HG03520 (cell line): ENCODE measurements at regions not wholly inside any gene's neighbourhood (a gene's known extent, or its start where the extent isn't known, plus 50 kb on each side); places are given as distances from the start of the nearest gene placed in this dataset.
"Not testable (repeated sequence)": the region's sequence is repeated elsewhere in the genome, so short reads cannot be mapped to it uniquely, and the experiment has no call there.

ENCODE experiments used
- ATAC-seq: cut with Tn5 transposase; IDR thresholded peaks from one replicate; pipeline ENCODE4 v1.9.1; 2021; ENCODE audit warnings: mild to moderate bottlenecking, moderate library complexity; ENCODE audit not compliant: unreplicated experiment

DNA sequence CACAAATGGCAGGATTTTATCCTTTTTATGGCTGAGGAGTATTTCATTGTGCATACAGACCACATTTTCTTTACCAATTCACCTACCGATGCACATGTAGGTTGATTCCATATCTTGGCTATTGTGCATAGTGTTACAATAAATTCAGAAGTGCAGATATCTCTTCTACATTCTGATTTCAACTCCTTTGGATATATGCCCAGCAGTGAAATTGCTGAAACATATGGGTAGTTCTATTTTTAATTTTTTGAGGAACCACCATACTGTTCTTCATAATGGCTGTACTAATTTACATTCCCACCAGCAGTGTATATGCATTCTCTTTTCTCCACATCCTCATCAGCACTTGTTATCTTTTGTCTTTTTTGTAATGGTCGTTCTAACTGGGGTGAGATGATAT, 1290.3 kb downstream of the XPNPEP1 start:
- no peak for ATAC-seq

GRCh38 chr10:108632144-108632543, 1291.2 kb downstream of the XPNPEP1 start:
- ATAC-seq = no peak

DNA sequence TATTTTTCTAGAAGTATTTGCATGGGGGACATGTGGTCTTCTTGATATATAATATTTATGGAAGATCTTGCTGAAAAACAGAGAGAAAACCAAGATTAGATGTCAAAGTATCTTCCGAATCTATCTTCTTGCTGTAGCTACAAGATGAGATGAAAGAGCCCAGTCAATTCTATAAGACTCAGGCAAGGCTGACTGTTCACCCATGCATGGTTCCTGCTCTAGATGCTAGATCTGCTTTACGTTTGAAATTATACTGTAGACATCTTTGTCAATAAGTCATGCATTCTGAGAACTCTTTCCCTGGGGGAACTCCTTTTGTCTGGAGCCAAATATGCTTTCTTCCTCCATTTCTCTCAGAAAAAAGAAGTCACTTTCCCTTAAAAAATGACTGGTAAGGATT, 1292.0 kb downstream of the XPNPEP1 start:
- ATAC-seq = peak; percentile 82

DNA sequence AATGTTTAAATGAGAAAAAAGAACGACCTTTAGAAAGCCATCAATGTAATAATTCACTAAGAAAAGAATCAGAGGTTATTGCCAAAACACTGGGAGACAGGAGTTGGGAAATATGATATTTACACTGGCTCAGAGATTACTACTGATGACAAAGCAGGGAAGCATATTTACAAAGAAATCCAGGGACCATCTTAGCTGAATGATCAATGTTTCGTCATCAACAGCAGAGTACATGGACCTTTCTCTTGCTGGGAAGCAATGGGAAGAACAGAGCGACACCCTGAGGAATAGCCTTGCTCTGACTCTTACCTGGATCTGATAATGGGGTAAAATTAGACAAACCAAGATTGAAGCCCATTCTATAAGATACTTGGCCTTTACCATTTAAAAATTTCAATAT, 1293.5 kb downstream of the XPNPEP1 start:
- no peak for ATAC-seq

- no peak for ATAC-seq
These were observed 1299.3 kb downstream of the XPNPEP1 start for GRCh38 chr10:108624052-108624451.

DNA sequence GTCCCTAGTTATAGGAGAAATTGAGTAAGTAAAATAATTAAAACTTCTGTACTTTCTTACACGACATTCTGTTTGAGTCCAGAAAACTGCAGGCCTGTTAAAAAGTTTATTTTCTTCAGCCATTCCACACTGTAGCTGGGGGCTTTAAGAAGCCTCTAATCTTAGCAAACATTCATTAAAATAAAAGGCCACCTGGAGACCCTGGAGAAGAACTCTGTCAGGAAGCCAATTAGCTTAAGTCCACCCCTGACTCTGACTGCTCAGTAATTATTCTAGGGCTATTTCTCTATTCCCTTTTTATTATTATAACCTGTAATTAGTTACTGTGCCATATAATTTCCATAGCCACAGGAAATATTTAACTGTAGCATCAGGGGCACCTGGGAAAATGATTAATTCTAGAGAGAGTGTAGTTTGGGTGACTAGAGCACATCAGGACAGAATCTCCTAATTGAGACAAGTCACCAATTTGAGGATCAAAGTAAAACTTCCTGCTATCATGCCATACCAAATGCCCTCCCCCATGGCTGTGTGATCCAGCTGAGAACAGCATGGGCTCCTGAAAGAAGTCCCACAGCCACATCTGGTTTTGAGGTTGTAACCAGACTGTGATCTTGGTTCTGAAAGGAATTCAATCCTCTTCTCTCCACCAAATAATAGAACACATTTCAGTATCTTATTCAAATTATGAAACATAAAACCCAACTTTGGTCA, 1302.3 kb downstream of the XPNPEP1 start:
- ATAC-seq = no peak

GRCh38 chr10:108616559-108617285, 1306.6 kb downstream of the XPNPEP1 start:
- ATAC-seq = no peak

DNA sequence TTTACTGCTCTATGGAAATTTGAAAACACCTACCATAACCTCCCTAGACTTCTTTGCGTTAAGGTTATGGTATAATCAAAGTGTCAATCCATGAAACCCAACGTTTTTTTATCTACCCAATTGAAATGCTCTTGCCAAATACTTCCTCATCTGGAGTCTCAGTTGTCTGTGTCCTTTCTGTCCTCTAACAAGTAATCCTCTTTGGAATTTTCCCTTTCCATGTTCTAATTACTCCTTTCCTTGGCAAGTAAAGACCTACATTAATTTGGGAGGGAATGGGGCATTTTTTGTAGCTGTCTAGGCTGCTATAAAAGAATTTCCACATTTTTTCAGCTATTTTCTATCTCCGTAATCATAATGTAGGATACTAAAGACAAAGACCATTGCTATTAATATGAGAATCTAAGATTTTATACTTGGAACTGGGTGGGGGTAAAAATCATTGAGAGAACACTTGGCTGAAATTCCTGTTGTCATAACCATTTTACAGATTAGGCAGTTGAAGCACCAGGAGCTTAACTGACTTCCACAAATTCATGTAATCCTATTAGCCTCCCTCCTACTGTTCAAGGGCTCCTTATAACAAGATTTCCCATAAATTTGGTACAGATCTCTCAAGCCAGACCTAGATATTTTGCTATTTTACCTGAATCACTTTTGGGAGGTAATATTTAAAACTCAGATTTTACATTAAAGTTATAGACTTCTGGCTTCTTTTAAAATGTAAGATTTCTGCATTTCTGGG, 1307.6 kb downstream of the XPNPEP1 start:
- no peak for ATAC-seq

DNA sequence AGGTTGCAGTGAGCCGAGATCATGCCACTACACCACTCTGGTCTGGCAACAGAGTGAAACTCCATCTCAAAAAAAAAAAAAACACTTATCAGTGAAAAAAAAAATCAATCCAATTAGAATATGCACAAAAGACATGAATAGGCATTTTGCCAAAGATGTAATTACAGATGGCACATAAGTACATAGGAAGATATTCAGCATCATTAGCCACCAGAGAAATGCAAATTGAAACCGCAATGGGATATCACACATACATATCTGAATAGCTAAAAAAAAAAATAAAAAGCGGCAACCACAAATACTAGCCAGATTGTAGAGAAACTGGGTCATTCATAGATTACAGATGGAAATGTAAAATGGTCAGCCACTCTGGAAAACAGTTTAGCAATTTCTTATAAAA, 1310.8 kb downstream of the XPNPEP1 start:
- ATAC-seq = no peak

DNA sequence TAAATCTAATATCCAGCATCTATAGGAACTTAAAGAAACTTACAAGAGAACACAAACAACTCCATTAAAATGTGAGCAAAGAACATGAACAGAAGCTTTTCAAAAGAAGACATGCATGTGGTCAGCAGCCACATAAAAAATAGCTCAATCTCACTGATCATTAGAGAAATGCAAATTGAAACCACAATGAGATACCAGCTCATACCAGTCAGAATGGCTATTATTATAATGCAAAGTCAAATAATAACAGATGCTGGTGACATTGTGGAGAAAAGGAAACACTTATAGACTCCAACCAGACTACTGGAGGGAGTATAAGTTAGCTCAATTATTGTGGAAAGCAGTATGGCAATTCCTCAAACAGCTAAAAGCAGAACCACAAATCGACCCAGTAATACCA, 1314.5 kb downstream of the XPNPEP1 start:
- ATAC-seq = no peak

DNA sequence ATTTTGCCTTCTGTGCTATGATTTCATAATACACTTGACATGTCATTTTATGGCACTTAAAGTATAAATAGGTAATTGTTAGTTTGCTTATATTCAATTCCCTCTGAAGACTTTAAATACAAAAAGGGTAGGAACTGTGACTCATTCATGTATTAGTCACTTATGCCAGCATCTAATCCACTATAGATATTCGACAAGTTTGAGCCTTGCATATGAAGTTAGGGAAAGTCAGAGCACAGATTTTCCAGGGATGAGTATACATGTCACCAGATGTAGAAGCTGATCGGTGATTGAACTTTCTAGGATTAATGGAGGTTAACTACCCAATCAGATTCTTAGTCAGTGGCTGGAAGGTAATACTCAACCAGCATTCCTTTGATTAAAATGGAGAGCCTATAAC, 1321.5 kb downstream of the XPNPEP1 start:
- no peak for ATAC-seq

GRCh38 chr10:108600511-108600910, 1322.8 kb downstream of the XPNPEP1 start:
- ATAC-seq = not testable (repeated sequence)

- not testable (repeated sequence) for ATAC-seq
These were observed 1324.0 kb downstream of the XPNPEP1 start for GRCh38 chr10:108599317-108599716.

DNA sequence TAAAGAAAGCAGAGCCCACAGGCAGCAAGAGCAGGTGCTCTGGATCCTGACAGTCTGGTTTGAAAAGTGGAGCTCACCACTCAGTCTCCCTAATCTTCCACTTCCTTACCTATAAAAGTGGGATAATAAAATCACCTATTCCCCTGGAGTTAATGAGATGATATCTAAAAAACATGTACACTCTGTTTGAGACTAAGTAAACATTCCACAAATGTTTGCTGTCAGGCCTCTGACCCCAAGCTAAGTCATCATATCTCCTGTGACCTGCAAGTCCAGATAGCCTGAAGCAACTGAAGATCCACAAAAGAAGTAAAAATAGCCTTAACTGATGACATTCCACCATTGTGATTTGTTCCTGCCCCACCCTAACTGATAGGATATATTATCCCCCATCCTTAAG, 1324.5 kb downstream of the XPNPEP1 start:
- ATAC-seq = no peak

DNA sequence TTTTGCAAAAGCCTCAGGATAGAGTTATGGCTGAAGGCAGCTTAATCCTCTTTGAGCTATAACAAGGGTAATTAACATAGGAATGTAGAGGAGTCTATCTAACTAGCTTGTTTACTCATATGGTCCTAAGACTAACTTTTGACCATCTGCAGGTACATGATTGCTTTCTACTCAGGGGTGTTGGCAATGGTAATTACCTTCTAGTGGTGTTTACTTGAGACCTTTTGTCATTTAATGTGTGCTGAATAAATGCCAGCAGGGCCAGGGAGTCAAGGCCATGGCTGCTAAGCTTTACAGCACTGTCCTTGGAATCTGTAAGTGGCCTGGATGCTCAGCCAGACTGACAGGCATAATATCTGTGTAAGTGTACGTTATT, 1325.0 kb downstream of the XPNPEP1 start:
- no peak for ATAC-seq

- ATAC-seq = no peak
These were observed 1325.5 kb downstream of the XPNPEP1 start for GRCh38 chr10:108597657-108598319.

DNA sequence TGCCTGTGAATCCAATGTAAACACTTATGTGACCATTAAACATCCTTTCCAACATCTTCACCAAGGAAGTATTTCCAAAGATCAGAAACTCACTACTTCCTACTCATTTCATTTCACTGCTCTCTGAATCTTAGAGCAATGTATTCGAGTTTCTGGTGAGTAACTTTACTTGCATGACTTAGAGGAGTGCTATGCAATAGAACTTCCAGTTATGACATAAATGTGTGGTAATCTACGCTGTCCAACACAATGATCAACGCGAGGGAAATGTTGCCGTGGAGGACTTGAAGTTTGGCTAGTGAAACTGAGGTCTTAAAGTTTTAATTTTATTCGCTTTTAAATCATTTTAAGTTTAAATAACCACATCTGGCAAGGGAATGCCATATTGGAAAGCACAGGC, 1326.3 kb downstream of the XPNPEP1 start:
- no peak for ATAC-seq

DNA sequence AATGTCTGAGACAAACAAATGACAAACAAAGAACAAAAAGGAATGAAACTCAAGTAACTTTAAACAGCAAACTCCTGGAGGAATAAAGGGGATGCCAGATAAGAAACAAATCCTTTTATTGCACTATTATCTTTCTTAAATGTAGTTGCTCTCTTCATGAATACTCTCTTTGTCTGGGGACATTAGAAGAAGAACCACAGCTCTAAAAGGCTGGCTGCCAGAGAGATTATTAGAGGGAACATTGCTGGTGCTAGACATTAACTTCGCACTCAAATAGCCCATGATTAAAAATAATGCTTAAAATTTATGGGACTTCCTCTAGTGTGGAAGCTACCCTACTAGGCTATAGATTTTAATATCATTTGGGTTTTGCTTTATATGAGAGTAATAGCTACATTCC, 1330.4 kb downstream of the XPNPEP1 start:
- no peak for ATAC-seq

- ATAC-seq = no peak
These were observed 1331.9 kb downstream of the XPNPEP1 start for GRCh38 chr10:108591417-108591816.

DNA sequence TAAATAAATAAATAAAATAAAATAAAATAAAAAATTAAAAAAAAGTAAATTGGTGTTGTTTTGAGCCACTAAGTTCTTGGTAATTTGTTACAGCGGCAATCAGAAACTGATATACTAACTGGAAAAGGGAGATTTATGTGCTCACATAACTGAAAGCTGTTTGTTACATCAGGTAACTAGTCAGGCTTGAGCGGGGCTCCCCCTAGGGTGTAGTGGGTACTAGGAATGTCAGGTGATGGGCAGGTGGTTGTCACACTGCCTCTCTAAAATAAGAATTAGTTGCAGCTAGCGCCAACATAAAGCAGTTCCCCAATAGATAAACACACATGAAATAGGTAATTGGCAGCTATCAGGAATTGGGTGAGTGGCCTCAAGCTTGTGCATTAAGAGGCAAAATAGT, 1336.9 kb downstream of the XPNPEP1 start:
- ATAC-seq = no peak

- no peak for ATAC-seq
These were observed 1339.4 kb downstream of the XPNPEP1 start for GRCh38 chr10:108583877-108584276.
